ENCODE measurements at regions not wholly inside any gene's neighbourhood (a gene's known extent, or its start where the extent isn't known, plus 50 kb on each side); places are given as distances from the start of the nearest gene placed in this dataset.

GRCh38 chr7:25615003-25615402 is 386.7 kb upstream of the NPVF start:
- POLR2A ChIA-PET: no interaction called here
- H3K4me1 Mint-ChIP-seq: peaks cover 48 to 78% (median 72%) of the 10 kb centered on the region in 3 donors
- no peaks in the 10 kb centered on the region for H3K27me3 ChIP-seq (replicated peaks in 1 of 2; ENCODE audit: control insufficient read depth in 2 of 2, extremely low read depth in 1 of 2, insufficient read depth in 2 of 2, low read length in 1 of 2)
- no peaks in the 10 kb centered on the region for H3K27me3 Mint-ChIP-seq
- no peak overlapping the region for H3K4me3 Mint-ChIP-seq
- no peaks in the 10 kb centered on the region for H3K36me3 ChIP-seq (ENCODE audit: control insufficient read depth in 2 of 2, extremely low read depth in 1 of 2, insufficient read depth in 1 of 2, low read length in 1 of 2)
- DNase-seq (no peak), ATAC-seq (replicated peaks in 1 of 4) (no peak)
- H3K9me3 ChIP-seq: no peaks in the 10 kb centered on the region
- H3K9me3 Mint-ChIP-seq: peaks cover 3 to 11% (median 4%) of the 10 kb centered on the region in 3 donors
- H3K27ac Mint-ChIP-seq: no peak overlapping the region
- H3K36me3 Mint-ChIP-seq: peaks cover 8% of the 10 kb centered on the region
- 100% methylated on average over 1 of the region's 4 CpGs for WGBS (ENCODE audit: insufficient coverage)
- CTCF ChIA-PET: no interaction called here
- H3K4me1 ChIP-seq (ENCODE audit: control insufficient read depth in 1 of 2, extremely low read depth in 1 of 2, insufficient read depth in 2 of 2, low read length in 2 of 2): peaks cover 11 to 30% of the 10 kb centered on the region in 2 experiments
- H3K27ac ChIP-seq (ENCODE audit: low read length): no peak overlapping the region
- H3K4me3 ChIP-seq (ENCODE audit: control insufficient read depth in 1 of 2, extremely low read depth in 1 of 2, low read length in 1 of 2): no peak overlapping the region

GRCh38 chr7:25615593-25615992 is 387.3 kb upstream of the NPVF start:
- peak overlapping the region in 1 of 2 donors; percentile 50 for H3K27ac Mint-ChIP-seq
- no peaks in the 10 kb centered on the region for H3K27me3 Mint-ChIP-seq
- ATAC-seq (replicated peaks in 1 of 4): no peak
- H3K9me3 ChIP-seq: no peaks in the 10 kb centered on the region
- H3K9me3 Mint-ChIP-seq: peaks cover 3 to 11% (median 4%) of the 10 kb centered on the region in 3 donors
- no peak for DNase-seq
- peaks cover 8% of the 10 kb centered on the region for H3K36me3 Mint-ChIP-seq
- ChIA-PET CTCF (no interaction called here), POLR2A (interaction anchor here in 1 of 2 donors (0.8 kb wide), 1 partner anchor 1591 kb away, joined by 4 read pairs; no protein-coding TSS in a partner anchor)
- no peaks in the 10 kb centered on the region for H3K36me3 ChIP-seq (ENCODE audit: control insufficient read depth in 2 of 2, extremely low read depth in 1 of 2, insufficient read depth in 1 of 2, low read length in 1 of 2)
- no CpG with 5 or more reads among the region's 5 CpGs for WGBS (ENCODE audit: insufficient coverage)
- H3K27ac ChIP-seq (ENCODE audit: low read length): no peak overlapping the region
- peaks cover 54 to 84% (median 78%) of the 10 kb centered on the region in 3 donors for H3K4me1 Mint-ChIP-seq
- H3K4me1 ChIP-seq (ENCODE audit: control insufficient read depth in 1 of 2, extremely low read depth in 1 of 2, insufficient read depth in 2 of 2, low read length in 2 of 2): peaks cover 17 to 33% of the 10 kb centered on the region in 2 experiments
- no peak overlapping the region for H3K4me3 ChIP-seq (ENCODE audit: control insufficient read depth in 1 of 2, extremely low read depth in 1 of 2, low read length in 1 of 2)
- no peaks in the 10 kb centered on the region for H3K27me3 ChIP-seq (replicated peaks in 1 of 2; ENCODE audit: control insufficient read depth in 2 of 2, extremely low read depth in 1 of 2, insufficient read depth in 2 of 2, low read length in 1 of 2)
- H3K4me3 Mint-ChIP-seq: no peak overlapping the region

DNA sequence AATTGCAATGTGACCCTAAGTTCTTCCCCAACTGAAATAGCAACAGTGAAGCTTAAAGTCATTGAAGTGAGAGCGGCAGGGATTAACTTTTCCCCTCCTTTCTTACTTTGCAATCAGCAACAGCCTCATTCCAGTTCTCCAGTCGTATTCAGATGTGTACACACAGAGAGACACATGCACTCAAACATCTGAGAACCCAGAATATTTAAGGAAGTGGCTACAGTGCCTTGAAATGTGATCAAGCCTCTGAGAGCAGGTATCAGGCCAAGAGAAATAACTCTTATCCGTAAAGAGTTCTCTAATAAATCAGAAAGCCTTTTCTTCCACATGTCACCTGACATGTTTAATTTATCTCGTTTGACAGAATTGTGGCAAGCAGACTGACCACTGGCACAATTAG is 388.9 kb upstream of the NPVF start:
- no peak for DNase-seq
- peaks cover 60 to 80% (median 74%) of the 10 kb centered on the region in 3 donors for H3K4me1 Mint-ChIP-seq
- 75% methylated on average over 2 of the region's 4 CpGs for WGBS (ENCODE audit: insufficient coverage)
- POLR2A ChIA-PET: no interaction called here
- Histone ChIP-seq H3K4me3 (ENCODE audit: control insufficient read depth in 1 of 2, extremely low read depth in 1 of 2, low read length in 1 of 2) (no peak overlapping the region), H3K4me1 (ENCODE audit: control insufficient read depth in 1 of 2, extremely low read depth in 1 of 2, insufficient read depth in 2 of 2, low read length in 2 of 2) (peaks cover 25 to 27% of the 10 kb centered on the region in 2 experiments), H3K27me3 (replicated peaks in 1 of 2; ENCODE audit: control insufficient read depth in 2 of 2, extremely low read depth in 1 of 2, insufficient read depth in 2 of 2, low read length in 1 of 2) (no peaks in the 10 kb centered on the region), H3K36me3 (ENCODE audit: control insufficient read depth in 2 of 2, extremely low read depth in 1 of 2, insufficient read depth in 1 of 2, low read length in 1 of 2) (no peaks in the 10 kb centered on the region), H3K9me3 (no peaks in the 10 kb centered on the region), H3K27ac (ENCODE audit: low read length) (no peak overlapping the region)
- H3K36me3 Mint-ChIP-seq: peaks cover 4% of the 10 kb centered on the region
- peak overlapping the region in 1 of 2 donors; percentile 26 for H3K27ac Mint-ChIP-seq
- H3K27me3 Mint-ChIP-seq: no peaks in the 10 kb centered on the region
- H3K4me3 Mint-ChIP-seq: no peak overlapping the region
- H3K9me3 Mint-ChIP-seq: peaks cover under 1 to 6% (median under 1%) of the 10 kb centered on the region in 3 donors
- CTCF ChIA-PET: interaction anchor here in 1 of 2 donors (0.6 kb wide), 1 partner anchor 50 kb away, joined by 3 read pairs; no protein-coding TSS in a partner anchor
- no peak for ATAC-seq (replicated peaks in 1 of 4)

GRCh38 chr7:25617673-25618072 is 389.4 kb upstream of the NPVF start:
- Mint-ChIP-seq H3K9me3 (peaks cover 0 to 4% (median 0%) of the 10 kb centered on the region in 3 donors), H3K4me1 (peaks cover 62 to 80% (median 74%) of the 10 kb centered on the region in 3 donors), H3K4me3 (no peak overlapping the region), H3K27me3 (no peaks in the 10 kb centered on the region), H3K27ac (peak overlapping the region in 1 of 2 donors; percentile 26), H3K36me3 (peaks cover 4% of the 10 kb centered on the region)
- ChIA-PET POLR2A (no interaction called here), CTCF (no interaction called here)
- Histone ChIP-seq H3K4me3 (ENCODE audit: control insufficient read depth in 1 of 2, extremely low read depth in 1 of 2, low read length in 1 of 2) (no peak overlapping the region), H3K27me3 (replicated peaks in 1 of 2; ENCODE audit: control insufficient read depth in 2 of 2, extremely low read depth in 1 of 2, insufficient read depth in 2 of 2, low read length in 1 of 2) (no peaks in the 10 kb centered on the region), H3K36me3 (ENCODE audit: control insufficient read depth in 2 of 2, extremely low read depth in 1 of 2, insufficient read depth in 1 of 2, low read length in 1 of 2) (no peaks in the 10 kb centered on the region), H3K27ac (ENCODE audit: low read length) (no peak overlapping the region), H3K4me1 (ENCODE audit: control insufficient read depth in 1 of 2, extremely low read depth in 1 of 2, insufficient read depth in 2 of 2, low read length in 2 of 2) (peaks cover 25 to 27% of the 10 kb centered on the region in 2 experiments), H3K9me3 (no peaks in the 10 kb centered on the region)
- DNase-seq (no peak), ATAC-seq (replicated peaks in 1 of 4) (no peak)
- WGBS (ENCODE audit: insufficient coverage): no CpG with 5 or more reads among the region's 2 CpGs

GRCh38 chr7:25619381-25619780 is 391.1 kb upstream of the NPVF start:
- no peak for DNase-seq
- no peaks in the 10 kb centered on the region for H3K9me3 Mint-ChIP-seq
- H3K27me3 Mint-ChIP-seq: no peaks in the 10 kb centered on the region
- CTCF ChIA-PET: interaction anchor here in 1 of 2 donors (0.6 kb wide), 1 partner anchor 50 kb away, joined by 9 read pairs; no protein-coding TSS in a partner anchor
- H3K9me3 ChIP-seq: no peaks in the 10 kb centered on the region
- H3K4me1 Mint-ChIP-seq: peaks cover 57 to 63% (median 58%) of the 10 kb centered on the region in 3 donors
- peak overlapping the region; percentile 12 to 66 for H3K27ac Mint-ChIP-seq
- H3K4me3 Mint-ChIP-seq: peak overlapping the region in 1 of 3 donors; percentile 63
- no peak overlapping the region for H3K27ac ChIP-seq (ENCODE audit: low read length)
- no peaks in the 10 kb centered on the region for H3K36me3 Mint-ChIP-seq
- no peak for ATAC-seq (replicated peaks in 1 of 4)
- H3K4me3 ChIP-seq (ENCODE audit: control insufficient read depth in 1 of 2, extremely low read depth in 1 of 2, low read length in 1 of 2): no peak overlapping the region
- H3K27me3 ChIP-seq (replicated peaks in 1 of 2; ENCODE audit: control insufficient read depth in 2 of 2, extremely low read depth in 1 of 2, insufficient read depth in 2 of 2, low read length in 1 of 2): no peaks in the 10 kb centered on the region
- H3K36me3 ChIP-seq (ENCODE audit: control insufficient read depth in 2 of 2, extremely low read depth in 1 of 2, insufficient read depth in 1 of 2, low read length in 1 of 2): no peaks in the 10 kb centered on the region
- POLR2A ChIA-PET: interaction anchor here in 1 of 2 donors (0.7 kb wide), 1 partner anchor 9 kb away, joined by 3 read pairs; no protein-coding TSS in a partner anchor
- no CpG with 5 or more reads among the region's 2 CpGs for WGBS (ENCODE audit: insufficient coverage)
- H3K4me1 ChIP-seq (ENCODE audit: control insufficient read depth in 1 of 2, extremely low read depth in 1 of 2, insufficient read depth in 2 of 2, low read length in 2 of 2): peaks cover 21% of the 10 kb centered on the region in 2 experiments

- peak overlapping the region; percentile 86 to 93 for H3K27ac Mint-ChIP-seq
- peaks cover 50 to 59% (median 58%) of the 10 kb centered on the region in 3 donors for H3K4me1 Mint-ChIP-seq
- POLR2A ChIA-PET: no interaction called here
- ATAC-seq (replicated peaks in 1 of 4) (peak; percentile 64 to 93 (median 84)), DNase-seq (peak in 21 of 35 experiments; percentile 1 to 72 (median 14))
- H3K4me3 Mint-ChIP-seq: peak overlapping the region; percentile 51 to 63 (median 57)
- peaks cover 18 to 21% of the 10 kb centered on the region in 2 experiments for H3K4me1 ChIP-seq (ENCODE audit: control insufficient read depth in 1 of 2, extremely low read depth in 1 of 2, insufficient read depth in 2 of 2, low read length in 2 of 2)
- no peaks in the 10 kb centered on the region for H3K9me3 Mint-ChIP-seq
- no peaks in the 10 kb centered on the region for H3K9me3 ChIP-seq
- peak overlapping the region in 1 of 2 donors; percentile 17 for H3K4me3 ChIP-seq (ENCODE audit: control insufficient read depth in 1 of 2, extremely low read depth in 1 of 2, low read length in 1 of 2)
- H3K36me3 Mint-ChIP-seq: no peaks in the 10 kb centered on the region
- H3K36me3 ChIP-seq (ENCODE audit: control insufficient read depth in 2 of 2, extremely low read depth in 1 of 2, insufficient read depth in 1 of 2, low read length in 1 of 2): no peaks in the 10 kb centered on the region
- CTCF ChIA-PET: interaction anchor here in 1 of 2 donors (1.0 kb wide), 1 partner anchor 104 kb away, joined by 3 read pairs; no protein-coding TSS in a partner anchor
- H3K27me3 ChIP-seq (replicated peaks in 1 of 2; ENCODE audit: control insufficient read depth in 2 of 2, extremely low read depth in 1 of 2, insufficient read depth in 2 of 2, low read length in 1 of 2): no peaks in the 10 kb centered on the region
- WGBS (ENCODE audit: insufficient coverage): 7% methylated on average over 3 of the region's 8 CpGs
- no peaks in the 10 kb centered on the region for H3K27me3 Mint-ChIP-seq
- peak overlapping the region; percentile 52 for H3K27ac ChIP-seq (ENCODE audit: low read length)
Observed at GRCh38 chr7:25619963-25620799, 391.9 kb upstream of the NPVF start.
